B cell (primary cell): ENCODE measurements at regions not wholly inside any gene's neighbourhood (a gene's known extent, or its start where the extent isn't known, plus 50 kb on each side); places are given as distances from the start of the nearest gene placed in this dataset.
"Not testable (repeated sequence)": the region's sequence is repeated elsewhere in the genome, so short reads cannot be mapped to it uniquely, and the experiment has no call there.

ENCODE experiments used
- EZH2 ChIP-seq: IDR thresholded peaks from 2 replicates; pipeline ENCODE4 v1.6.1; 2012; ENCODE audit warnings: borderline replicate concordance, low read depth, mild to moderate bottlenecking, moderate library complexity, low read length; ENCODE audit not compliant: insufficient read depth, poor library complexity, severe bottlenecking
- TF ChIP-seq, protein P1 (sequence below): fragments of 200-600 bp; IDR thresholded peaks from one replicate; pipeline ENCODE4 v1.8.0; 2022; ENCODE audit warnings: antibody characterized with exemption, mild to moderate bottlenecking

DNA sequence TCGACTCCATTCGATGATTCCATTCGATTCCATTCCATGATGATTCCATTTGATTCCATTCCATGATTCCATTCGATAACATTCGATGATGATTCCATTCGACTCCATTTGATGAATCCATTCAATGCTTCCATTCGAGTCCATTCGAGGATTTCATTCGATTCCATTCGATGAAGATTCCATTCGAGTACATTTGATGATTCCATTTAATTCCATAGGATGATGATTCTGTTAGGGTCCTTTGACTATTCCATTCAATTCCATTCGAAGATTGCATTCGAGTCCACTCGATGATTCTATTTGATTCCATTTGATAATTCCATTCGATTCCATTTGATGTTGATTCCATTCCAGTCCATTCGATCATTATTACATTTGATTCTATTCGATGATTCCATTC is 239.8 kb downstream of the SHCBP1 start:
- TF ChIP-seq, protein P1, sequence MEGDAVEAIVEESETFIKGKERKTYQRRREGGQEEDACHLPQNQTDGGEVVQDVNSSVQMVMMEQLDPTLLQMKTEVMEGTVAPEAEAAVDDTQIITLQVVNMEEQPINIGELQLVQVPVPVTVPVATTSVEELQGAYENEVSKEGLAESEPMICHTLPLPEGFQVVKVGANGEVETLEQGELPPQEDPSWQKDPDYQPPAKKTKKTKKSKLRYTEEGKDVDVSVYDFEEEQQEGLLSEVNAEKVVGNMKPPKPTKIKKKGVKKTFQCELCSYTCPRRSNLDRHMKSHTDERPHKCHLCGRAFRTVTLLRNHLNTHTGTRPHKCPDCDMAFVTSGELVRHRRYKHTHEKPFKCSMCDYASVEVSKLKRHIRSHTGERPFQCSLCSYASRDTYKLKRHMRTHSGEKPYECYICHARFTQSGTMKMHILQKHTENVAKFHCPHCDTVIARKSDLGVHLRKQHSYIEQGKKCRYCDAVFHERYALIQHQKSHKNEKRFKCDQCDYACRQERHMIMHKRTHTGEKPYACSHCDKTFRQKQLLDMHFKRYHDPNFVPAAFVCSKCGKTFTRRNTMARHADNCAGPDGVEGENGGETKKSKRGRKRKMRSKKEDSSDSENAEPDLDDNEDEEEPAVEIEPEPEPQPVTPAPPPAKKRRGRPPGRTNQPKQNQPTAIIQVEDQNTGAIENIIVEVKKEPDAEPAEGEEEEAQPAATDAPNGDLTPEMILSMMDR, result not testable (repeated sequence)
- not testable (repeated sequence) for TF ChIP-seq EZH2
